IMR-90 (cell line): ENCODE measurements at regions not wholly inside any gene's neighbourhood (a gene's known extent, or its start where the extent isn't known, plus 50 kb on each side); places are given as distances from the start of the nearest gene placed in this dataset.

Source experiments
- ATAC-seq: fragments of 200-7000 bp; cut with Tn5 transposase; 2 replicates; pipeline ENCODE4 v1.9.1; 2020; ENCODE audit warnings: low read depth, mild to moderate bottlenecking, moderate library complexity
- BruUV-seq: library from RNA; stranded (reverse); fragments of 400-500 nt; replicated peaks from 2 replicates; lab custom pipeline; 2021; lab: Mats Ljungman, UMichigan
- CTCF ChIA-PET: fragments of 300-600 bp; formaldehyde crosslinking; extraction: SDS; loops from one replicate; lab custom pipeline; 2021; ENCODE audit warnings: antibody characterized with exemption; lab: Yijun Ruan, JAX
- POLR2A ChIA-PET: fragments of 300-600 bp; sonication (Branson Sonifier 250); formaldehyde crosslinking; loops from one replicate; lab custom pipeline; 2022; ENCODE audit warnings: antibody characterized with exemption; ENCODE audit not compliant: unreplicated experiment; lab: Charles Lee
- DNase-seq: peaks from one replicate; pipeline ENCODE4 v3.0.0; 2013
- H2AFZ ChIP-seq: replicated peaks from 2 replicates; pipeline ENCODE3; 2013; ENCODE audit warnings: low read length, mild to moderate bottlenecking; ENCODE audit not compliant: poor library complexity
- H2AK5ac ChIP-seq: 2 replicates; pipeline ENCODE4 v1.6.1; 2013; ENCODE audit warnings: low read depth, low read length, inconsistent platforms
- H2AK9ac ChIP-seq: replicated peaks from 2 replicates; pipeline ENCODE3; 2013; ENCODE audit warnings: mild to moderate bottlenecking, low read depth, low read length, moderate library complexity; ENCODE audit not compliant: poor library complexity
- H2BK120ac ChIP-seq: 2 replicates; pipeline ENCODE4 v1.6.1; 2013; ENCODE audit warnings: low read depth, low read length, inconsistent platforms
- H2BK15ac ChIP-seq: 3 replicates; pipeline ENCODE4 v1.6.1; 2013; ENCODE audit warnings: low read depth, low read length, inconsistent platforms
- H2BK20ac ChIP-seq: 2 replicates; pipeline ENCODE4 v1.6.1; 2013; ENCODE audit warnings: low read depth, mild to moderate bottlenecking, inconsistent platforms, low read length, moderate library complexity
- H2BK5ac ChIP-seq: 2 replicates; pipeline ENCODE4 v1.6.1; 2013; ENCODE audit warnings: mild to moderate bottlenecking, low read depth, low read length, inconsistent platforms; ENCODE audit not compliant: poor library complexity, severe bottlenecking
- H3K14ac ChIP-seq: replicated peaks from 2 replicates; pipeline ENCODE4 v1.6.1; 2013; ENCODE audit warnings: low read depth, low read length, inconsistent platforms
- H3K18ac ChIP-seq: 2 replicates; pipeline ENCODE4 v1.6.1; 2013; ENCODE audit warnings: low read depth, low read length, control low read depth
- H3K23ac ChIP-seq: 2 replicates; pipeline ENCODE4 v1.6.1; 2013; ENCODE audit warnings: low read depth, low read length, inconsistent platforms
- H3K27ac ChIP-seq: 2 replicates; pipeline ENCODE4 v1.5.1; 2013; ENCODE audit warnings: mild to moderate bottlenecking, control low read depth, low read length; ENCODE audit not compliant: insufficient read depth
- H3K27me3 ChIP-seq: 2 replicates; pipeline ENCODE4 v1.6.1; 2013; ENCODE audit warnings: low read length; ENCODE audit not compliant: control insufficient read depth, insufficient read depth
- H3K36me3 ChIP-seq: 2 replicates; pipeline ENCODE4 v1.6.1; 2013; ENCODE audit warnings: low read length, mixed read lengths; ENCODE audit not compliant: control insufficient read depth, insufficient read depth
- H3K4ac ChIP-seq: 2 replicates; pipeline ENCODE4 v1.6.1; 2013; ENCODE audit warnings: low read depth, low read length, inconsistent platforms
- H3K4me1 ChIP-seq: 2 replicates; pipeline ENCODE4 v1.6.1; 2013; ENCODE audit warnings: low read length, mixed read lengths; ENCODE audit not compliant: control insufficient read depth, insufficient read depth
- H3K4me2 ChIP-seq: 2 replicates; pipeline ENCODE4 v1.6.1; 2013; ENCODE audit warnings: low read depth, mild to moderate bottlenecking, control low read depth, low read length, moderate library complexity
- H3K4me3 ChIP-seq: 2 replicates; pipeline ENCODE4 v1.5.1; 2013; ENCODE audit warnings: low read depth, mild to moderate bottlenecking, control low read depth, low read length, moderate library complexity; ENCODE audit not compliant: insufficient read depth
- H3K56ac ChIP-seq: 2 replicates; pipeline ENCODE4 v1.6.1; 2013; ENCODE audit warnings: low read length, inconsistent platforms; ENCODE audit not compliant: insufficient read depth; ENCODE audit errors: extremely low read depth
- H3K79me1 ChIP-seq, 2 experiments: 2 replicates each; pipeline ENCODE4 v1.6.1; 2013; ENCODE audit warnings: low read length in 2 of 2, inconsistent platforms in 1 of 2, low read depth in 1 of 2
- H3K9ac ChIP-seq: 2 replicates; pipeline ENCODE4 v1.6.1; 2013; ENCODE audit warnings: low read depth, low read length, control low read depth
- H3K9me1 ChIP-seq: 2 replicates; pipeline ENCODE4 v1.6.1; 2013; ENCODE audit warnings: low read length, inconsistent platforms; ENCODE audit not compliant: insufficient read depth
- H3K9me3 ChIP-seq: 2 replicates; pipeline ENCODE4 v1.6.1; 2013; ENCODE audit warnings: low read length; ENCODE audit not compliant: control insufficient read depth, insufficient read depth
- H4K20me1 ChIP-seq: 2 replicates; pipeline ENCODE4 v1.6.1; 2013; ENCODE audit warnings: low read length, inconsistent platforms; ENCODE audit not compliant: insufficient read depth
- H4K5ac ChIP-seq: 2 replicates; pipeline ENCODE4 v1.6.1; 2013; ENCODE audit warnings: mild to moderate bottlenecking, low read depth, low read length, control low read depth
- H4K8ac ChIP-seq, 2 experiments: 2 replicates each; pipeline ENCODE4 v1.6.1; 2013; ENCODE audit warnings: low read depth in 2 of 2, low read length in 2 of 2, control low read depth in 1 of 2, inconsistent platforms in 1 of 2
- H4K91ac ChIP-seq: 2 replicates; pipeline ENCODE4 v1.6.1; 2013; ENCODE audit warnings: low read depth, low read length, inconsistent platforms; ENCODE audit not compliant: insufficient read depth
- BHLHE40 ChIP-seq: fragments of 150-350 bp; IDR thresholded peaks from 2 replicates; pipeline ENCODE4 v1.6.1; 2016; ENCODE audit warnings: mild to moderate bottlenecking, low read depth, low read length
- CEBPB ChIP-seq: IDR thresholded peaks from 2 replicates; pipeline ENCODE4 v1.6.1; 2012; ENCODE audit warnings: low read depth, low read length, improper control_type of control experiment
- CHD1 ChIP-seq: IDR thresholded peaks from 2 replicates; pipeline ENCODE4 v1.6.1; 2012; ENCODE audit warnings: low read depth, low read length, improper control_type of control experiment
- CTCF ChIP-seq: conservative IDR thresholded peaks from 2 replicates; pipeline ENCODE4 v1.5.1; 2012; ENCODE audit warnings: mild to moderate bottlenecking, low read depth, low read length, improper control_type of control experiment
- ELK1 ChIP-seq: fragments of 150-350 bp; IDR thresholded peaks from 2 replicates; pipeline ENCODE4 v1.6.1; 2016; ENCODE audit warnings: low read depth, mild to moderate bottlenecking, low read length, moderate library complexity, borderline replicate concordance
- FOS ChIP-seq: fragments of 150-350 bp; IDR thresholded peaks from 2 replicates; pipeline ENCODE4 v1.6.1; 2016; ENCODE audit warnings: low read depth, low read length
- MAFK ChIP-seq: IDR thresholded peaks from 2 replicates; pipeline ENCODE4 v1.6.1; 2012; ENCODE audit warnings: low read depth, low read length, improper control_type of control experiment
- MAZ ChIP-seq: IDR thresholded peaks from 2 replicates; pipeline ENCODE4 v1.6.1; 2012; ENCODE audit warnings: low read depth, mild to moderate bottlenecking, low read length, improper control_type of control experiment, moderate library complexity, borderline replicate concordance
- MXI1 ChIP-seq: IDR thresholded peaks from 2 replicates; pipeline ENCODE4 v1.6.1; 2012; ENCODE audit warnings: low read depth, mild to moderate bottlenecking, low read length, moderate library complexity, borderline replicate concordance
- NFE2L2 ChIP-seq: fragments of 150-350 bp; IDR thresholded peaks from 2 replicates; pipeline ENCODE4 v1.6.1; 2016; ENCODE audit warnings: low read depth, mild to moderate bottlenecking, low read length
- POLR2A ChIP-seq: IDR thresholded peaks from 2 replicates; pipeline ENCODE4 v1.6.1; 2012; ENCODE audit warnings: mild to moderate bottlenecking, low read depth, low read length
- RAD21 ChIP-seq: IDR thresholded peaks from 2 replicates; pipeline ENCODE4 v1.6.1; 2012; ENCODE audit warnings: low read length, improper control_type of control experiment
- RFX5 ChIP-seq: IDR thresholded peaks from 2 replicates; pipeline ENCODE4 v1.8.0; 2012; ENCODE audit warnings: low read depth, mild to moderate bottlenecking, low read length, moderate library complexity
- SMC3 ChIP-seq: fragments of 150-350 bp; IDR thresholded peaks from 2 replicates; pipeline ENCODE4 v1.6.1; 2016; ENCODE audit warnings: low read depth, mild to moderate bottlenecking, antibody characterized with exemption, low read length, moderate library complexity
- USF2 ChIP-seq: fragments of 150-350 bp; IDR thresholded peaks from 2 replicates; pipeline ENCODE4 v1.6.1; 2017; ENCODE audit warnings: mild to moderate bottlenecking, antibody characterized with exemption, low read length, low read depth
- whole genome bisulfite sequencing, 2 experiments: methylation state at CpG; one replicate each; pipeline versions ENCODE4 v1.1.5 to v1.1.7; 2013; ENCODE audit warnings: missing lambda C conversion rate in 2 of 2; ENCODE audit not compliant: insufficient read length in 1 of 2; ENCODE audit errors: extremely low coverage in 2 of 2; 5-methylcytosine and 5-hydroxymethylcytosine counted together
- dilution Hi-C: fragments of 300-500 bp; cut with HindIII; formaldehyde crosslinking; loops from one replicate; pipeline ENCODE4 v1.14.3; 2018; ENCODE audit warnings: low sequenced_read_pairs; ENCODE audit not compliant: unreplicated experiment
- in situ Hi-C: fragments of 300-500 bp; cut with MboI; formaldehyde crosslinking; loops from 3 replicates; pipeline ENCODE4 v1.14.3; 2019; ENCODE audit warnings: low sequenced_read_pairs, inconsistent platforms, mixed read lengths
- intact Hi-C: fragments of 100-400 bp; cut with micrococcal nuclease; formaldehyde crosslinking; loops from 2 replicates; pipeline ENCODE4 v1.10.0; 2022

- Histone ChIP-seq H3K9me3 (no peaks in the 10 kb centered on the region), H3K27ac (no peak overlapping the region), H2BK20ac (no peak overlapping the region), H3K79me1 (no peaks in the 10 kb centered on the region), H4K20me1 (no peaks in the 10 kb centered on the region), H3K4me2 (no peak overlapping the region), H4K5ac (no peak overlapping the region), H3K9me1 (no peaks in the 10 kb centered on the region), H3K4me1 (no peaks in the 10 kb centered on the region), H3K36me3 (no peaks in the 10 kb centered on the region), H3K9ac (no peak overlapping the region), H3K18ac (no peak overlapping the region), H3K27me3 (peaks cover 3% of the 10 kb centered on the region), H3K4ac (no peak overlapping the region), H2AK5ac (no peak overlapping the region), H3K56ac (no peak overlapping the region), H2AFZ (no peak overlapping the region), H4K91ac (no peak overlapping the region), H2BK120ac (no peak overlapping the region), H2BK5ac (no peak overlapping the region), H3K23ac (no peak overlapping the region), H3K4me3 (no peak overlapping the region), H4K8ac (no peak overlapping the region), H2AK9ac (no peak overlapping the region), H3K14ac (no peak overlapping the region), H2BK15ac (no peak overlapping the region)
- no peak for DNase-seq
- TF ChIP-seq FOS (no peak), RAD21 (no peak), CTCF (no peak), SMC3 (no peak), ELK1 (no peak), CEBPB (no peak), CHD1 (no peak), POLR2A (no peak), BHLHE40 (no peak), MXI1 (no peak), MAFK (no peak), USF2 (no peak), MAZ (no peak), NFE2L2 (no peak), RFX5 (no peak)
- ChIA-PET POLR2A (no interaction called here), CTCF (no interaction called here)
- BruUV-seq, result no TSS peak
- no peak for ATAC-seq
- intact Hi-C loops (no loop called here), dilution Hi-C loops (no loop called here), in situ Hi-C loops (no loop called here)
- WGBS, 2 experiments, result no CpG with 5 or more reads among the region's 6 CpGs
These were observed 86.9 kb upstream of the MSX1 start for GRCh38 chr4:4772534-4772933.
